Ascending aorta (tissue), 2 donors: ENCODE measurements at regions not wholly inside any gene's neighbourhood (a gene's known extent, or its start where the extent isn't known, plus 50 kb on each side); places are given as distances from the start of the nearest gene placed in this dataset.

Experiments used
- DNase-seq, 2 donors: peaks; one replicate each; pipeline ENCODE4 v3.0.0-alpha.2; 2019; ENCODE audit warnings: low spot score in 2 of 2
- H3K27ac ChIP-seq, 2 donors: fragments of 200-600 bp; sonication (generic); one replicate each; pipeline ENCODE4 v1.5.1; 2016 to 2017; ENCODE audit warnings: mild to moderate bottlenecking in 1 of 2
- H3K27me3 ChIP-seq: fragments of 200-600 bp; sonication (generic); one replicate; pipeline ENCODE4 v1.5.1; 2017
- H3K36me3 ChIP-seq, 2 donors: fragments of 200-600 bp; sonication (generic); one replicate each; pipeline ENCODE4 v1.5.1; 2016
- H3K4me1 ChIP-seq, 2 donors: fragments of 200-600 bp; sonication (generic); one replicate each; pipeline ENCODE4 v1.5.1; 2016 to 2017; ENCODE audit warnings: mild to moderate bottlenecking in 1 of 2
- H3K4me3 ChIP-seq, 2 donors: fragments of 200-600 bp; sonication (generic); one replicate each; pipeline ENCODE4 v1.5.1; 2016 to 2017; ENCODE audit warnings: mild to moderate bottlenecking in 1 of 2
- H3K9me3 ChIP-seq, 2 donors: fragments of 200-600 bp; sonication (generic); one replicate each; pipeline ENCODE4 v1.5.1; 2016
- intact Hi-C: fragments of 100-400 bp; cut with DNase I; formaldehyde crosslinking; loops from one replicate; pipeline ENCODE4 v1.15.1; 2023
- TF ChIP-seq, protein P1 (sequence below), 3 experiments: fragments of 200-600 bp in 2 of 3; fragments of 450-650 bp in 1 of 3; sonication (generic) in 2 of 3; IDR thresholded peaks; one replicate each; pipeline ENCODE4 v1.5.1; 2016 to 2019; ENCODE audit warnings: antibody characterized with exemption in 3 of 3, mild to moderate bottlenecking in 1 of 3, moderate library complexity in 1 of 3

- H3K9me3 ChIP-seq = no peaks in the 10 kb centered on the region
- TF ChIP-seq, protein P1, sequence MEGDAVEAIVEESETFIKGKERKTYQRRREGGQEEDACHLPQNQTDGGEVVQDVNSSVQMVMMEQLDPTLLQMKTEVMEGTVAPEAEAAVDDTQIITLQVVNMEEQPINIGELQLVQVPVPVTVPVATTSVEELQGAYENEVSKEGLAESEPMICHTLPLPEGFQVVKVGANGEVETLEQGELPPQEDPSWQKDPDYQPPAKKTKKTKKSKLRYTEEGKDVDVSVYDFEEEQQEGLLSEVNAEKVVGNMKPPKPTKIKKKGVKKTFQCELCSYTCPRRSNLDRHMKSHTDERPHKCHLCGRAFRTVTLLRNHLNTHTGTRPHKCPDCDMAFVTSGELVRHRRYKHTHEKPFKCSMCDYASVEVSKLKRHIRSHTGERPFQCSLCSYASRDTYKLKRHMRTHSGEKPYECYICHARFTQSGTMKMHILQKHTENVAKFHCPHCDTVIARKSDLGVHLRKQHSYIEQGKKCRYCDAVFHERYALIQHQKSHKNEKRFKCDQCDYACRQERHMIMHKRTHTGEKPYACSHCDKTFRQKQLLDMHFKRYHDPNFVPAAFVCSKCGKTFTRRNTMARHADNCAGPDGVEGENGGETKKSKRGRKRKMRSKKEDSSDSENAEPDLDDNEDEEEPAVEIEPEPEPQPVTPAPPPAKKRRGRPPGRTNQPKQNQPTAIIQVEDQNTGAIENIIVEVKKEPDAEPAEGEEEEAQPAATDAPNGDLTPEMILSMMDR (IDR thresholded peaks at IDR 0.05) = no peak
- no peak overlapping the region for H3K27ac ChIP-seq
- H3K36me3 ChIP-seq = no peaks in the 10 kb centered on the region
- intact Hi-C loops = no loop called here
- H3K27me3 ChIP-seq = no peaks in the 10 kb centered on the region
- H3K4me3 ChIP-seq = no peak overlapping the region
- no peaks in the 10 kb centered on the region for H3K4me1 ChIP-seq
- DNase-seq = no peak
These were observed 184.5 kb upstream of the TLE4 start for GRCh38 chr9:79387101-79387835.

DNA sequence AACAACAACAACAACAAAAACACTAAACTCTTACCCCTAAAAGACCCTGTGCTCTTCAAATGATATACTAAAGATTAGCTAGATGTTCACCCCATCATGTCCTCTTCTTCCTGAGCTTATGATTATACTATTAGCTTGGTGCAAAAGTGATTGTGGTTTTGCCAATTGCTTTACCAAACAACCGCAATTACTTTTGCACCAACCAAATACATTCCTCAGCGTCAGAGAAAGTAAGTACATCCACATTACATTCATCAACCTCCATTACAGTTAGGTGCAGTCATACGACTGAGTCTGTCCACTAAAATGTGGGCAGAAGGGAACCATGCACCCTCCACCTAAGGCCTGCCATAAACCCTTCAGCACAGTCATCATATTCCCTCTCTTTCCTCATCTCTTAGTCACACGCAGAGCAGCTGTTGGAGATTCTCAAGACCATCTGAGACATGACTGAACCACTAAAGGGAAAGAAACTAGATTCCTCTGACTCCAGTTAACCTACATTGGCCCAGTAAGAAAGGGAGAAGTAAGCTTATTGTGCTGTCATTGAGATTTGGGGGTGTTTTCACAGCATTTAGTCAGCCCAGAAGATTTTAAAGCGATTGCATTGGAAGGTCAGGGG lies 181.6 kb upstream of the TLE4 start:
- H3K4me1 ChIP-seq = no peaks in the 10 kb centered on the region
- intact Hi-C loops = no loop called here

GRCh38 chr9:79390781-79391770 lies 180.7 kb upstream of the TLE4 start:
- no peak overlapping the region for H3K4me3 ChIP-seq
- H3K4me1 ChIP-seq = no peaks in the 10 kb centered on the region
- TF ChIP-seq, protein P1 (IDR thresholded peaks at IDR 0.05) = no peak
- H3K27ac ChIP-seq = no peak overlapping the region
- no peak for DNase-seq
- intact Hi-C loops = no loop called here
- H3K36me3 ChIP-seq = no peaks in the 10 kb centered on the region
- H3K9me3 ChIP-seq = no peaks in the 10 kb centered on the region
- H3K27me3 ChIP-seq = no peaks in the 10 kb centered on the region

More for the DNA sequence above, 181.6 kb upstream of the TLE4 start:
- Histone ChIP-seq H3K36me3 (no peaks in the 10 kb centered on the region), H3K27me3 (no peaks in the 10 kb centered on the region), H3K27ac (no peak overlapping the region), H3K9me3 (no peaks in the 10 kb centered on the region), H3K4me3 (no peak overlapping the region)
- DNase-seq = no peak
- TF ChIP-seq, protein P1 (IDR thresholded peaks at IDR 0.05) = no peak

DNA sequence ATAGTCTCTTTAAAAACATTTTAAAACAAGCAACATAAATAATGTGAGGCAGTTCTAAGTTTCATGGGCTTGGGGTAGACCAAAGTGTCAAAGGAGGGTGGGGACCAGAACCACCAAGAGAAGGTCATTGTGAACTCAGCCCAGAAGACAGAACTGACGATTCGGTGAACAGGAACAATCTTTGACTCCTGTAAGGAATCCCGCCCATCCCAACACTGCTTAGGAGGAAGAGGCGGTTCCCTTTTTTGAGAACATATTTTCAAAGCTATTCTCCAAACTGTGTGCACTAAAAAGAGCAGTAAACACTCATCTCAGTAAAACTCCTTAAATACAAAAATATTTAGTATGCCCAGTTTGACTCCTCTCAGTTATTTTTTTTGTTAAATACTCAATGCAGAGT lies 176.5 kb upstream of the TLE4 start:
- H3K4me3 ChIP-seq = no peak overlapping the region
- no peak for DNase-seq
- intact Hi-C loops = no loop called here
- H3K27me3 ChIP-seq = no peaks in the 10 kb centered on the region
- TF ChIP-seq, protein P1 (IDR thresholded peaks at IDR 0.05) = no peak
- no peak overlapping the region for H3K27ac ChIP-seq
- H3K9me3 ChIP-seq = no peaks in the 10 kb centered on the region
- H3K4me1 ChIP-seq = no peaks in the 10 kb centered on the region
- H3K36me3 ChIP-seq = no peaks in the 10 kb centered on the region

GRCh38 chr9:79395755-79396154 lies 176.0 kb upstream of the TLE4 start:
- no peaks in the 10 kb centered on the region for H3K36me3 ChIP-seq
- no peak for DNase-seq
- H3K4me3 ChIP-seq = no peak overlapping the region
- H3K9me3 ChIP-seq = no peaks in the 10 kb centered on the region
- TF ChIP-seq, protein P1 (IDR thresholded peaks at IDR 0.05) = no peak
- intact Hi-C loops = no loop called here
- H3K4me1 ChIP-seq = no peaks in the 10 kb centered on the region
- H3K27ac ChIP-seq = no peak overlapping the region
- no peaks in the 10 kb centered on the region for H3K27me3 ChIP-seq
